OCI-LY1 (cell line): ENCODE measurements at regions not wholly inside any gene's neighbourhood (a gene's known extent, or its start where the extent isn't known, plus 50 kb on each side); places are given as distances from the start of the nearest gene placed in this dataset.

ENCODE experiments used
- H2AFZ ChIP-seq: fragments of 200-600 bp; sonication (generic), shearing (Covaris generic); 2 replicates; pipeline ENCODE4 v1.6.0; 2014; ENCODE audit warnings: antibody characterized with exemption, mild to moderate bottlenecking, low read length
- H3F3A ChIP-seq: fragments of 200-600 bp; sonication (generic), shearing (Covaris generic); 2 replicates; pipeline ENCODE4 v1.6.0; 2014; ENCODE audit warnings: mild to moderate bottlenecking, antibody characterized with exemption, low read length, moderate library complexity; ENCODE audit not compliant: insufficient read depth
- H3K27ac ChIP-seq: fragments of 200-600 bp; sonication (generic); 2 replicates; pipeline ENCODE4 v1.5.1; 2014; ENCODE audit warnings: low read length, mixed run types, mild to moderate bottlenecking, low read depth; ENCODE audit not compliant: poor library complexity, severe bottlenecking
- H3K27me3 ChIP-seq: fragments of 200-600 bp; sonication (generic); 2 replicates; pipeline ENCODE4 v1.6.0; 2014; ENCODE audit warnings: antibody characterized with exemption, mild to moderate bottlenecking, low read length, moderate library complexity; ENCODE audit not compliant: insufficient read depth
- H3K36me3 ChIP-seq: fragments of 200-600 bp; sonication (generic); 2 replicates; pipeline ENCODE4 v1.6.1; 2014; ENCODE audit warnings: mild to moderate bottlenecking, antibody characterized with exemption, low read length, moderate library complexity, mixed read lengths; ENCODE audit not compliant: insufficient read depth
- H3K4me1 ChIP-seq: fragments of 200-600 bp; sonication (generic); 2 replicates; pipeline ENCODE4 v1.5.1; 2014; ENCODE audit warnings: mild to moderate bottlenecking, low read length, moderate library complexity; ENCODE audit not compliant: insufficient read depth, severe bottlenecking
- H3K4me2 ChIP-seq: fragments of 200-600 bp; sonication (generic), shearing (Covaris generic); 2 replicates; pipeline ENCODE4 v1.6.1; 2014; ENCODE audit warnings: low read length
- H3K4me3 ChIP-seq: fragments of 200-600 bp; sonication (generic); 2 replicates; pipeline ENCODE4 v1.5.1; 2014; ENCODE audit warnings: low read length, low read depth, mild to moderate bottlenecking, mixed read lengths; ENCODE audit not compliant: poor library complexity, severe bottlenecking
- H3K79me2 ChIP-seq: fragments of 200-600 bp; shearing (Covaris generic); 2 replicates; pipeline ENCODE4 v1.6.1; 2016; ENCODE audit warnings: mixed run types, low read length, mixed read lengths; ENCODE audit not compliant: insufficient read depth
- H3K9ac ChIP-seq: fragments of 200-600 bp; sonication (generic), shearing (Covaris generic); 2 replicates; pipeline ENCODE4 v1.6.1; 2014; ENCODE audit warnings: mild to moderate bottlenecking, low read length, mixed read lengths
- H3K9me2 ChIP-seq: fragments of 200-600 bp; sonication (generic), shearing (Covaris generic); 2 replicates; pipeline ENCODE4 v1.6.1; 2014; ENCODE audit warnings: low read depth, mild to moderate bottlenecking, low read length, mixed read lengths
- H3K9me3 ChIP-seq: fragments of 200-600 bp; shearing (Covaris generic); 2 replicates; pipeline ENCODE4 v1.6.1; 2014; ENCODE audit warnings: low read length, mixed read lengths
- H4K20me1 ChIP-seq: fragments of 200-600 bp; sonication (generic), shearing (Covaris generic); 2 replicates; pipeline ENCODE4 v1.6.0; 2016; ENCODE audit warnings: mild to moderate bottlenecking, low read length; ENCODE audit not compliant: insufficient read depth
- CTCF ChIP-seq: fragments of 200-600 bp; sonication (generic), shearing (Covaris generic); IDR thresholded peaks from 2 replicates; pipeline ENCODE4 v1.5.1; 2017; ENCODE audit warnings: mild to moderate bottlenecking, antibody characterized with exemption, low read length, moderate library complexity, mixed read lengths
- EZH2 ChIP-seq: fragments of 200-600 bp; sonication (generic), shearing (Covaris generic); IDR thresholded peaks from 2 replicates; pipeline ENCODE4 v1.8.0; 2017; ENCODE audit warnings: borderline replicate concordance, mixed run types, mild to moderate bottlenecking, antibody characterized with exemption, low read length, moderate library complexity, mixed read lengths

GRCh38 chr13:100983111-100983510 is 308.5 kb upstream of the TMTC4 start:
- H3K4me1 ChIP-seq: no peaks in the 10 kb centered on the region
- no peak overlapping the region for H3K4me3 ChIP-seq
- H3K27me3 ChIP-seq: no peaks in the 10 kb centered on the region
- no peaks in the 10 kb centered on the region for H4K20me1 ChIP-seq
- no peaks in the 10 kb centered on the region for H3K9me2 ChIP-seq
- TF ChIP-seq EZH2 (no peak), CTCF (no peak)
- no peak overlapping the region for H2AFZ ChIP-seq
- H3K9ac ChIP-seq: no peak overlapping the region
- no peaks in the 10 kb centered on the region for H3F3A ChIP-seq
- no peak overlapping the region for H3K27ac ChIP-seq
- no peaks in the 10 kb centered on the region for H3K79me2 ChIP-seq
- no peak overlapping the region for H3K4me2 ChIP-seq
- no peaks in the 10 kb centered on the region for H3K9me3 ChIP-seq
- no peaks in the 10 kb centered on the region for H3K36me3 ChIP-seq

GRCh38 chr13:100980171-100980570 is 305.6 kb upstream of the TMTC4 start:
- H3K9ac ChIP-seq: no peak overlapping the region
- H2AFZ ChIP-seq: no peak overlapping the region
- TF ChIP-seq EZH2: no peak
- TF ChIP-seq CTCF: no peak
- H3F3A ChIP-seq: no peaks in the 10 kb centered on the region
- H4K20me1 ChIP-seq: no peaks in the 10 kb centered on the region
- H3K4me2 ChIP-seq: no peak overlapping the region
- no peak overlapping the region for H3K27ac ChIP-seq
- no peaks in the 10 kb centered on the region for H3K4me1 ChIP-seq
- no peaks in the 10 kb centered on the region for H3K36me3 ChIP-seq
- no peaks in the 10 kb centered on the region for H3K9me2 ChIP-seq
- no peak overlapping the region for H3K4me3 ChIP-seq
- H3K27me3 ChIP-seq: no peaks in the 10 kb centered on the region
- no peaks in the 10 kb centered on the region for H3K9me3 ChIP-seq
- H3K79me2 ChIP-seq: no peaks in the 10 kb centered on the region

- no peaks in the 10 kb centered on the region for H3K9me2 ChIP-seq
- TF ChIP-seq CTCF: no peak
- no peak for TF ChIP-seq EZH2
These were observed 303.2 kb upstream of the TMTC4 start for GRCh38 chr13:100977841-100978240.

More at GRCh38 chr13:100977841-100978240, 303.2 kb upstream of the TMTC4 start:
- Histone ChIP-seq H3K27me3 (no peaks in the 10 kb centered on the region), H3K4me3 (no peak overlapping the region), H3F3A (no peaks in the 10 kb centered on the region), H3K9ac (no peak overlapping the region), H4K20me1 (no peaks in the 10 kb centered on the region), H3K4me2 (no peak overlapping the region), H3K36me3 (no peaks in the 10 kb centered on the region), H3K9me3 (no peaks in the 10 kb centered on the region), H3K4me1 (no peaks in the 10 kb centered on the region), H3K27ac (no peak overlapping the region), H3K79me2 (no peaks in the 10 kb centered on the region), H2AFZ (no peak overlapping the region)
